ENCODE measurements at regions not wholly inside any gene's neighbourhood (a gene's known extent, or its start where the extent isn't known, plus 50 kb on each side); places are given as distances from the start of the nearest gene placed in this dataset.

GRCh38 chr11:86138958-86139357, 70.1 kb upstream of the PICALM start:
- no peak for TF ChIP-seq CTCF (IDR thresholded peaks at IDR 0.05; ENCODE audit: insufficient read depth, low read depth, low read length)
- TF ChIP-seq EZH2 (IDR thresholded peaks at IDR 0.05; ENCODE audit: insufficient read depth, low read length) = no peak
